K562 (cell line): ENCODE measurements at regions not wholly inside any gene's neighbourhood (a gene's known extent, or its start where the extent isn't known, plus 50 kb on each side); places are given as distances from the start of the nearest gene placed in this dataset.

Experiments
- ATAC-seq: fragments of 200-7000 bp; cut with Tn5 transposase; 3 replicates; pipeline ENCODE4 v1.9.1; 2020; ENCODE audit warnings: moderate library complexity
- BruUV-seq: library from RNA; stranded (reverse); fragments of 400-500 nt; replicated peaks from 2 replicates; lab custom pipeline; 2021; lab: Mats Ljungman, UMichigan
- CTCF ChIA-PET: fragments of 300-600 bp; formaldehyde crosslinking; extraction: SDS; loops from one replicate; lab custom pipeline; 2021; ENCODE audit warnings: low intra/inter-chr PET ratio; lab: Yijun Ruan, JAX
- POLR2A ChIA-PET: fragments of 300-600, 350-650 bp; sonication (Branson Sonifier 250); formaldehyde crosslinking; extraction: SDS; loops from one replicate; lab custom pipeline; 2021; ENCODE audit warnings: antibody characterized with exemption, inconsistent platforms; lab: Yijun Ruan, JAX
- DNase-seq, 4 experiments: peaks; one replicate each; pipeline versions ENCODE4 v3.0.0 to v3.0.0-alpha.2; 2011 to 2018; ENCODE audit warnings: low spot score in 3 of 4, mixed read lengths in 3 of 4; ENCODE audit errors: extremely low read depth in 1 of 4
- FAIRE-seq: peaks from 2 replicates; lab custom pipeline; 2011; peaks lifted over from hg19 to GRCh38; lab: Jason Lieb, UNC
- H2AFZ ChIP-seq: 2 replicates; pipeline ENCODE4 v1.6.0; 2011; ENCODE audit warnings: low read depth, low read length, control low read depth, inconsistent platforms
- H3K27ac ChIP-seq: fragments of 200-600 bp; 3 replicates; pipeline ENCODE4 v1.8.0; 2011; ENCODE audit warnings: low read depth, mild to moderate bottlenecking, control low read depth, inconsistent platforms, low read length, moderate library complexity, mixed read lengths; ENCODE audit errors: extremely low read depth
- H3K27me3 ChIP-seq, 2 experiments: fragments of 300-600 bp in 1 of 2; 2 replicates in 1 of 2; 3 replicates in 1 of 2; pipeline versions ENCODE4 v1.6.0 to v1.8.0; 2011; ENCODE audit warnings: inconsistent platforms in 2 of 2, low read length in 2 of 2, mild to moderate bottlenecking in 1 of 2, mixed read lengths in 1 of 2, moderate library complexity in 1 of 2; ENCODE audit not compliant: control insufficient read depth in 2 of 2, insufficient read depth in 2 of 2
- H3K36me3 ChIP-seq: fragments of 300-600 bp; 3 replicates; pipeline ENCODE4 v1.8.0; 2011; ENCODE audit warnings: mild to moderate bottlenecking, low read length, inconsistent platforms; ENCODE audit not compliant: control insufficient read depth, insufficient read depth
- H3K4me1 ChIP-seq, 2 experiments: fragments of 200-600 bp in 1 of 2; replicated peaks in 1 of 2; 2 replicates in 1 of 2; 3 replicates in 1 of 2; pipeline versions ENCODE4 v1.5.1 to v1.8.0; 2011; ENCODE audit warnings: inconsistent platforms in 2 of 2, low read length in 2 of 2, mild to moderate bottlenecking in 1 of 2, mixed read lengths in 1 of 2, moderate library complexity in 1 of 2; ENCODE audit not compliant: control insufficient read depth in 2 of 2, insufficient read depth in 2 of 2
- H3K4me2 ChIP-seq: 2 replicates; pipeline ENCODE4 v1.6.1; 2011; ENCODE audit warnings: low read length, control low read depth, inconsistent platforms, mixed read lengths; ENCODE audit not compliant: insufficient read depth
- H3K4me3 ChIP-seq: fragments of 200-600 bp; sonication (generic), shearing (Covaris generic); 2 replicates; pipeline ENCODE4 v1.5.1; 2016; ENCODE audit warnings: control low read depth, inconsistent platforms
- H3K79me2 ChIP-seq: fragments of 200-600 bp; 3 replicates; pipeline ENCODE4 v1.8.0; 2011; ENCODE audit warnings: low read length, inconsistent platforms; ENCODE audit not compliant: control insufficient read depth, insufficient read depth
- H3K9ac ChIP-seq, 2 experiments: 2 replicates each; pipeline versions ENCODE4 v1.6.0 to v1.6.1; 2011; ENCODE audit warnings: low read depth in 2 of 2, low read length in 2 of 2, control low read depth in 1 of 2, inconsistent platforms in 1 of 2, mild to moderate bottlenecking in 1 of 2, mixed read lengths in 1 of 2; ENCODE audit not compliant: insufficient read depth in 1 of 2
- H3K9me1 ChIP-seq: one replicate; pipeline ENCODE4 v1.6.0; 2011; ENCODE audit warnings: inconsistent platforms, mild to moderate bottlenecking, low read length, moderate library complexity; ENCODE audit not compliant: control insufficient read depth, insufficient read depth
- H3K9me3 ChIP-seq: replicated peaks from 2 replicates; pipeline ENCODE4 v1.5.1; 2011; ENCODE audit warnings: low read depth, low read length, inconsistent platforms; ENCODE audit not compliant: control insufficient read depth, insufficient read depth
- H4K20me1 ChIP-seq: replicated peaks from 2 replicates; pipeline ENCODE4 v1.6.1; 2011; ENCODE audit warnings: low read length, inconsistent platforms, mixed read lengths; ENCODE audit not compliant: control insufficient read depth, insufficient read depth
- CTCFL ChIP-seq: IDR thresholded peaks from 2 replicates; pipeline ENCODE4 v1.6.1; 2011; ENCODE audit warnings: borderline replicate concordance, low read depth, mild to moderate bottlenecking, moderate library complexity, low read length; ENCODE audit not compliant: insufficient read depth, poor library complexity, severe bottlenecking
- FOXJ2 ChIP-seq: fragments of 200-800 bp; sonication (Bioruptor generic); IDR thresholded peaks from 2 replicates; pipeline ENCODE4 v1.6.1; 2016; ENCODE audit warnings: missing genetic modification characterization, missing compliant biosample characterization
- FOXM1 ChIP-seq, 2 experiments: fragments of 450-650 bp in 1 of 2; sonication (generic) in 1 of 2; formaldehyde crosslinking in 1 of 2; IDR thresholded peaks; 2 replicates each; pipeline versions ENCODE4 v1.6.1 to v1.9.0; 2017 to 2022; ENCODE audit warnings: low read depth in 2 of 2, mild to moderate bottlenecking in 2 of 2, missing genetic modification reagents in 1 of 2, moderate library complexity in 1 of 2
- NKRF ChIP-seq: fragments of 450-650 bp; IDR thresholded peaks from 2 replicates; pipeline ENCODE4 v1.6.1; 2016; ENCODE audit warnings: borderline replicate concordance
- NONO ChIP-seq, 2 experiments: fragments of 200-400 bp in 1 of 2; fragments of 450-650 bp in 1 of 2; formaldehyde crosslinking in 1 of 2; IDR thresholded peaks; 2 replicates each; pipeline ENCODE4 v1.6.1; 2017; ENCODE audit warnings: low read depth in 2 of 2, mild to moderate bottlenecking in 2 of 2, moderate library complexity in 2 of 2, low read length in 1 of 2
- WGBS: fragments of 100-300 bp; shearing (Covaris generic); methylation state at CpG from one replicate; pipeline ENCODE4 v1.1.6; 2016; ENCODE audit warnings: low coverage, mixed read lengths; ENCODE audit not compliant: insufficient coverage; ENCODE audit errors: missing lambda C conversion rate; 5-methylcytosine and 5-hydroxymethylcytosine counted together
- in situ Hi-C: fragments of 300-500 bp; cut with MboI; formaldehyde crosslinking; loops from 4 replicates; pipeline ENCODE4 v1.15.0; 2018; ENCODE audit warnings: inconsistent platforms, mixed read lengths
- intact Hi-C: fragments of 100-400 bp; cut with micrococcal nuclease; formaldehyde crosslinking; loops from 2 replicates; pipeline ENCODE4 v1.14.2; 2022

- FAIRE-seq (no peak), DNase-seq (no peak), ATAC-seq (no peak)
- no TSS peak for BruUV-seq
- 6% methylated on average over 5 of the region's 8 CpGs for WGBS
- POLR2A ChIA-PET: no interaction called here
- in situ Hi-C loops (no loop called here), intact Hi-C loops (no loop called here)
- Histone ChIP-seq H2AFZ (no peak overlapping the region), H3K27ac (no peak overlapping the region), H3K9me1 (no peaks in the 10 kb centered on the region), H3K4me3 (no peak overlapping the region), H4K20me1 (no peaks in the 10 kb centered on the region), H3K27me3 (peaks cover 33 to 70% of the 10 kb centered on the region in 2 experiments; a peak in 4 of 5 replicates), H3K79me2 (no peaks in the 10 kb centered on the region), H3K9ac (no peak overlapping the region), H3K4me2 (no peak overlapping the region), H3K4me1 (no peaks in the 10 kb centered on the region), H3K36me3 (no peaks in the 10 kb centered on the region), H3K9me3 (no peaks in the 10 kb centered on the region)
- CTCF ChIA-PET: no interaction called here
- TF ChIP-seq NONO (IDR thresholded peaks at IDR 0.05; ENCODE audit: low read depth in 2 of 2, low read length in 1 of 2) (no peak), FOXM1 (IDR thresholded peaks at IDR 0.05; ENCODE audit: low read depth) (no peak), FOXM1 (CRISPR knock-in tag; IDR thresholded peaks at IDR 0.05; ENCODE audit: low read depth) (no peak), NKRF (no peak), FOXJ2 (no peak), CTCFL (no peak)
Measured at GRCh38 chr12:4196805-4197420, 76.6 kb upstream of the CCND2 start.
